Inferior parietal cortex (tissue), 1 donor: ENCODE measurements at regions not wholly inside any gene's neighbourhood (a gene's known extent, or its start where the extent isn't known, plus 50 kb on each side); places are given as distances from the start of the nearest gene placed in this dataset.
"Not testable (repeated sequence)": the region's sequence is repeated elsewhere in the genome, so short reads cannot be mapped to it uniquely, and the experiment has no call there.

Source experiments
- DNase-seq: peaks from one replicate; pipeline ENCODE4 v3.0.0-alpha.2; 2016; ENCODE audit errors: extremely low spot score

DNA sequence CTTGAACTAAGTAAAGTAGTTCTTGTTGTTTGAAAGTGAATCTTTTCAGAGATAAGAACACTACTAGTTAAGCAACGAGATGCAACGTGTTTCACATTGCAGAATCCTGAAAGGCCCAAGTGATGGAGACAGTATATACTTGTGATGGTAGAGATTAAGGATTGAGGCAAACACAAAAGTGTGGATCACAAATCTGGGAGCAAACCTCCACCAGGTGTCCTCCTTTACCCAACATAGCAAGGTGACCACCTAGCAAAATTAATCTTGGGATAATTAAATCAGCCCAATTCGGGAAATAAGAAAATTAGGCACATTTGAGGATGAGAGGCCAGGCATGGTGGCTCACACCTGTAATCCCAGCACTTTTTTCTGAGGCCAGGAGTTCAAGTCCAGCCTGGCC lies 563.9 kb downstream of the DACH1 start:
- no peak for DNase-seq

DNA sequence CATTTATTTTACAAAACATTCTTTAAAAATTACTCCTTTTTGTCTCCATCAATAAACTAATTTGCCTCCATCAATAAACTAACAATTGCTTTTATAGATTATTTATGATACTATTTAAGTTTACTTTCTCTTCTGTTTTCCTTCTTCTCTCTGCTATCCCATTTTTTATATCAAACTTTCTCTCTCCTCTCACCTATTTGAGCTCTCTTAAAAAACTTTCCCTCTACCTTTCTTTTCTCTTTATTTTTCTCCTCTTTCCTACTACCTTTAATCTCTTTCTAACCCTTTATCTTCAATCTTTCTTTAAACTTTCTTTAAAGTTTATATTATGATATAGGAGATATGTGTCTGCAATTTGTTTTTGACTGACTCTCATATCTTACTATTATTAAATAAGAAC lies 566.4 kb downstream of the DACH1 start:
- no peak for DNase-seq

DNA sequence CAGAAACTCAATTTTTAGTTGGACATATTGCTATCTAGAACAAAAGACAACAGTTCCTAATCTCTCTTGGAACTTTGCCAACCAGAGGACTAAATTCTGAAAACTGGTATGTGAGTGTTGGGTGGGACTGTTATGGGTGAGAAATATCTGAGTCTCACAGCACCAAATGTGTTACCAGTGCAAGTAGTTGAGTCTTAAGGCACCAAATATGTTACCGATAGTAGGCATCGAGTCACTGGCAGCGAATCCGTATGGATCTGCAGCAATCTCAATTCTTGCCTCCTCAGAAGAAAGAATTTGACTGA lies 575.2 kb downstream of the DACH1 start:
- DNase-seq, result no peak

- DNase-seq, result no peak
These were observed 575.8 kb downstream of the DACH1 start for GRCh38 chr13:71290963-71291841.

GRCh38 chr13:71289980-71290379 lies 577.0 kb downstream of the DACH1 start:
- not testable (repeated sequence) for DNase-seq

DNA sequence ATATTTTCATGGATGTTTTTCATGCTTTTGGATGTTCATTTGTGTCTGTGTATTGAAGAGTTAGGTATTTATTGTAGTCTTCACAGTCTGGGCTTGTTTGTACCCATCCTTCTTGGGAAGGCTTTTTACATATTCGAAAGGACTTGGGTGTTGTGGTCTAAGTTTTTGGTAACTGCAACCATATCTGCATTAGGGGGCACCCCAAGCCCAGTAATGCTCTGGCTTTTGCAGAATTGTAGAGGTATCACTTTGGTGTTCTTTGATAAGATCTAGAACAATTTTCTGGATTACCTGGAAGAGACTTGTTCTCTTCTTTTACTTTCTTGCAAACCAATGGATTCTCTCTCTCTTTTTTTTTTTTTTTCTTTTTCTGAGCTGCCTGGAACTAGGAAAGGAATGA lies 581.3 kb downstream of the DACH1 start:
- DNase-seq, result no peak

DNA sequence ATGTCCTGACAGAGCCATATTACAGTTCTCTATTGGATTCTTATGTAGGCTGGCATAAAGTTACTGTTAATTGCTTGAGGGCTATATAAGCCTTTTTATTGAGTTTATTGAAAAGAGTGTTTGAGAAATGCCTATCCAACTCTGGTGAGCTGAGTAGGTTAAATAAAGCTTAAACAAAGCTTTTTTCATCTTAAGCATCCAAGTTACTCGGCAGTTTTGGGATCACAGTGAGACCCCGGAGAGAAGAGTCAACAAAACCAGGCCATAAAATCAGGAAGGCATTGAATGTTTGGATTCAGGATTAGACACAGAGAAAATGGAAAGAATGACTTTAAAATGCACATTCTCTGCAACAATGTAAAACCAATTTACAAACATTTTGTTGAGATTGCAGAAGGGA lies 588.5 kb downstream of the DACH1 start:
- DNase-seq, result no peak

GRCh38 chr13:71274923-71275608 lies 591.9 kb downstream of the DACH1 start:
- no peak for DNase-seq

DNA sequence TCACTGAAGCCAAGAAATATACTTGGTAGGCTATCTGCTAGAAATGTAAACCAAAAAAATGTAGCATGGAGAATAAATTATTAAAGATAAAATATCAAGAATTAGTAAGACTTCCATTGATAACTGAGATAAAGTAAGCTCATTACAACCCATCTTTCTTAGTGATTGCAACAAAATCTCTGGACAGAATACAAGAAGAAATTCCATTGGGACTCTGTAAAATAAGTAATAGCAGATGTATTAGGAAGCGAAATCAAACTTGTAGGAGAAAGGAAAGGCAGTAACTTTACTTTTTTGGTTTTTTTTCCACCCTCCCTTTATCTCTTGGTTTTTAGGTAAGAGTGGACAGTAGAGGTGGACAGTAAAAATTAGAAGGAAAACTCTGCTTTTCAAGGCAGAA lies 605.7 kb downstream of the DACH1 start:
- DNase-seq, result no peak

- DNase-seq, result no peak
These were observed 606.8 kb downstream of the DACH1 start for GRCh38 chr13:71260246-71260645.

DNA sequence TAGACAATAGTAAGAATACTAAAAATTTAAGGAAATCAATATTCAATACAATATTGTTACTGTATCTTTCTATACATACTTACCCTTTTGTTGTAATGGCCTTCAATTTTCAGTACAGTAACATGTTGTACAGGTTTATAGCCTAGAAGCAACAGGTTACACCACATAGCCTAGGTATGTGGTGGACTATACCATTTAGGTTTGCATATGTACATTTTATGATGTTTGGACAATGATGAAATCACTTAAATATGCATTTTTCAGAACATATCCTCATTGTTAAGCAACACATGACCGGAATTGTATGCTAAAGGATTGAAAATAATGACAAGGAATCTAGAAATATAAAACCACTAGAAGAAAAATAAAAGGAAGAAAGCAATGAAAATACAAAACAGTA lies 611.4 kb downstream of the DACH1 start:
- no peak for DNase-seq

DNA sequence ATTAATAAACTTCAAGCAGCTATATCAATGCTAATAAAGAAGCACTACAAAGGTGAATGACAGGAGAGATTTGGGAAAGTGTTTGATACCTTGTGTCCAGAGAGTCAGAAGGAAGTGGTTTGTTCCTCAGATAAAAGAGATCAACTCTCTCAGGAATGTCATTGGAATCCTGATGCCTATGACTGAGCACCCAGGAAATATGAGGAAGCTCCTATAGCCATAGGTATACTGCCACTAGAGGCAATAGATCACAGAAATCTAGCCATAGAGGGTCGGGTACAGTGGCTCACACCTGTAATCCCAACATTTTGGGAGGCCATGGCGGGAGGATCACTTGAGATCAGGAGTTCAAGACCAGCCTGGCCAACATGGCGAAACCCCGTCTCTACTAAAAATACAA lies 612.6 kb downstream of the DACH1 start:
- no peak for DNase-seq

- no peak for DNase-seq
These were observed 614.8 kb downstream of the DACH1 start for GRCh38 chr13:71252184-71252704.

DNA sequence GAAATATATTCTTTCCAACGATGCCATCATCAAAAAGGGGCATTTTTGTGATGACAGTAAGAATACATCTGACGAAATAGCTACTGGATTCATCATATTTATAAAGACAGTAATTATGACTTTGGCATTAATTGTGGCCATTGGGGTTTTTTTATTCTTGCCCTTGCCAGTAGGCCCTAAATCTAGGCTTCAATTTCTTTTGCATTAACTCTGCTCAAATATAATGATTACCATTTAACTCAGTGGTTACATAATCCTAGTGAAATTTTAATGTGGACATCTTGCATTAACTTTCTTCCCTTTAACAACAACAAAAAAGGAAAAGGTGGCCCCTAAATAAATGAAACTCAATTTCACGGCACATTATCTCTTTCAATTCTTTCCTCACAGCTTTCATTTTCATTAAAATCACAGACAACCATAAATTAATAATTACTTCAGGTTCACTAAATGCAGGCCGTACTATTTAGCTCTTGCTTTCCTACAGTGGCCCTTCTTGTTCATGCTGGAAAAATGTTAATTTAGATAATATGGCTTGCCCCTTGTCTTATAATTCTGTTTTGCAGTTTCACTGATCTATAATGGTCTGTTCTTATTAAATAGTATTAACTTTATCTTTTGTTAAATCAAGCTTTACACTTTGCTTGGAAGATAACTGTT lies 615.6 kb downstream of the DACH1 start:
- DNase-seq, result no peak

DNA sequence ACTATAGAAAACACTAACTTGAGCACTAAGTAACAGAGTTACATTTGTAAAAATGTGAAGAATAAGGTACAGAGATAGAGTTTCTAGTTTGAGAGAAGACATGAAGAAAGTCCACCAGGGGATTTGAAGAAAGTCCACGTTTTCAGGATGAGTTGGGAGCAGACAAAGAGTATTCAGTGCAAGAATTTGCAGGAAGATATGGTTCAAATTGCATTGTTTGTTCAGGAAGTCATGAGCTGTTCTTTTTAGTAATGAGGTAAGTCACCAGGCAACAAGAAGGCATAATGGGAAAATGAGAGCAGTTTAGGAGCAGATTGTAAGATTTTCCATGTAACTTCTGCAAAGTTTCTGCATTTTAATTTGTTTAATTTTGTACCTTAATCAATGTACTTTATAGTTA lies 618.0 kb downstream of the DACH1 start:
- no peak for DNase-seq

- DNase-seq, result no peak
These were observed 622.8 kb downstream of the DACH1 start for GRCh38 chr13:71244161-71244560.

- no peak for DNase-seq
These were observed 624.8 kb downstream of the DACH1 start for GRCh38 chr13:71242201-71242600.

DNA sequence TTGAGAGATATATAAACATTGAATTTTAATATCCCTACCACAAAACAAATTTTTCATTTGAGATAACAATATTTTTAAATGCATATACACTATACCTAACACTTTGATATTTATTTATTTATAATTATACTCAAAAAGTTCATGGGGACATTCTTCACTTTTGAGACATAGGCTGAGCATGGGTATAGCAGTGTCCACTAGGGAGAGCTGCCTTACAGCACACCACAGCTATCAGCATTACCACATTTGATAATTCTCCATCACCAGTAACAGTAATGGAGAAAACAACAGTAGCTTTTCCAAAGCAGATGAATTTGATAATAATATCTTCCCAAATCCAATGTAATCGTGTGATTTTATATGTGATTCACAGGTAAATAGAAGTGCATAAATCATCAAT lies 626.1 kb downstream of the DACH1 start:
- no peak for DNase-seq

- no peak for DNase-seq
These were observed 629.7 kb downstream of the DACH1 start for GRCh38 chr13:71237332-71237731.

GRCh38 chr13:71219698-71220415 lies 647.1 kb downstream of the DACH1 start:
- no peak for DNase-seq

- no peak for DNase-seq
These were observed 648.0 kb downstream of the DACH1 start for GRCh38 chr13:71218960-71219359.

GRCh38 chr13:71217827-71218226 lies 649.2 kb downstream of the DACH1 start:
- no peak for DNase-seq
